Stimulated activated naive B cell treated with anti-CD40 and anti-IgM and Interleukin-4, amounts not matched to agents 10 μg/mL and 1 μg/mL and 100 μg/mL, for 72 hours (primary cell): ENCODE measurements at regions not wholly inside any gene's neighbourhood (a gene's known extent, or its start where the extent isn't known, plus 50 kb on each side); places are given as distances from the start of the nearest gene placed in this dataset.
"Not testable (repeated sequence)": the region's sequence is repeated elsewhere in the genome, so short reads cannot be mapped to it uniquely, and the experiment has no call there.

Source experiments
- ATAC-seq, 2 donors: fragments of 150-1000 bp; cut with Tn5 transposase; replicated peaks; 2 replicates each; pipeline ENCODE4 v1.10.0; 2021; ENCODE audit warnings: moderate library complexity in 1 of 2
- DNase-seq: peaks from one replicate; pipeline ENCODE4 v3.0.0; 2021
- H3K27ac Mint-ChIP-seq: one replicate; pipeline ENCODE4 v1.8.0; 2022; ENCODE audit warnings: mild to moderate bottlenecking, mixed read lengths
- H3K27me3 Mint-ChIP-seq, 2 donors: one replicate each; pipeline ENCODE4 v1.8.0; 2022; ENCODE audit warnings: mixed read lengths in 2 of 2
- H3K36me3 Mint-ChIP-seq, 2 donors: one replicate each; pipeline ENCODE4 v1.8.0; 2022; ENCODE audit warnings: mixed read lengths in 2 of 2, mild to moderate bottlenecking in 1 of 2
- H3K4me1 Mint-ChIP-seq, 2 donors: one replicate each; pipeline ENCODE4 v1.8.0; 2022; ENCODE audit warnings: mixed read lengths in 2 of 2, mild to moderate bottlenecking in 1 of 2
- H3K4me3 Mint-ChIP-seq, 2 donors: one replicate each; pipeline ENCODE4 v1.8.0; 2022; ENCODE audit warnings: mild to moderate bottlenecking in 2 of 2, mixed read lengths in 2 of 2, moderate library complexity in 1 of 2
- H3K9me3 Mint-ChIP-seq, 2 donors: one replicate each; pipeline ENCODE4 v1.8.0; 2022; ENCODE audit warnings: mixed read lengths in 2 of 2, mild to moderate bottlenecking in 1 of 2

- no peak for ATAC-seq
- no peak overlapping the region for H3K27ac Mint-ChIP-seq
- H3K27me3 Mint-ChIP-seq: peaks cover 0 to 5% of the 10 kb centered on the region in 2 donors
- H3K36me3 Mint-ChIP-seq: no peaks in the 10 kb centered on the region
- H3K4me1 Mint-ChIP-seq: no peaks in the 10 kb centered on the region
- H3K9me3 Mint-ChIP-seq: no peaks in the 10 kb centered on the region
- no peak overlapping the region for H3K4me3 Mint-ChIP-seq
- DNase-seq: no peak
Measured at GRCh38 chr15:66630801-66631351, 65.1 kb upstream of the LCTL start.

- Mint-ChIP-seq H3K9me3 (no peaks in the 10 kb centered on the region), H3K27ac (no peak overlapping the region), H3K4me3 (no peak overlapping the region), H3K27me3 (peaks cover 0 to 5% of the 10 kb centered on the region in 2 donors), H3K4me1 (no peaks in the 10 kb centered on the region), H3K36me3 (no peaks in the 10 kb centered on the region)
- DNase-seq (no peak), ATAC-seq (no peak)
Measured at GRCh38 chr15:66631616-66632263, 65.9 kb upstream of the LCTL start.

- Mint-ChIP-seq H3K9me3 (no peaks in the 10 kb centered on the region), H3K4me1 (peaks cover 0 to 1% of the 10 kb centered on the region in 2 donors), H3K36me3 (no peaks in the 10 kb centered on the region), H3K4me3 (no peak overlapping the region), H3K27ac (no peak overlapping the region), H3K27me3 (peaks cover 0 to 5% of the 10 kb centered on the region in 2 donors)
- no peak for DNase-seq
- no peak for ATAC-seq
Measured at GRCh38 chr15:66633041-66633937, 67.5 kb upstream of the LCTL start.

- no peak for ATAC-seq
- H3K36me3 Mint-ChIP-seq: no peaks in the 10 kb centered on the region
- H3K9me3 Mint-ChIP-seq: no peaks in the 10 kb centered on the region
- H3K4me1 Mint-ChIP-seq: peaks cover 2 to 4% of the 10 kb centered on the region in 2 donors
- no peak overlapping the region for H3K4me3 Mint-ChIP-seq
- peaks cover 0 to 5% of the 10 kb centered on the region in 2 donors for H3K27me3 Mint-ChIP-seq
- H3K27ac Mint-ChIP-seq: no peak overlapping the region
- no peak for DNase-seq
Measured at GRCh38 chr15:66633938-66634250, 68.1 kb upstream of the LCTL start.

GRCh38 chr15:66634540-66634939, 67.5 kb upstream of the SMAD6 start:
- Mint-ChIP-seq H3K36me3 (no peaks in the 10 kb centered on the region), H3K4me3 (no peak overlapping the region), H3K27ac (no peak overlapping the region), H3K9me3 (no peaks in the 10 kb centered on the region), H3K27me3 (peaks cover 0 to 5% of the 10 kb centered on the region in 2 donors), H3K4me1 (peaks cover 2 to 4% of the 10 kb centered on the region in 2 donors)
- ATAC-seq (no peak), DNase-seq (no peak)

GRCh38 chr15:66635006-66635405, 67.0 kb upstream of the SMAD6 start:
- no peaks in the 10 kb centered on the region for H3K9me3 Mint-ChIP-seq
- DNase-seq: no peak
- H3K36me3 Mint-ChIP-seq: no peaks in the 10 kb centered on the region
- peaks cover 0 to 5% of the 10 kb centered on the region in 2 donors for H3K27me3 Mint-ChIP-seq
- ATAC-seq: no peak
- no peak overlapping the region for H3K27ac Mint-ChIP-seq
- H3K4me1 Mint-ChIP-seq: peaks cover 2 to 4% of the 10 kb centered on the region in 2 donors
- H3K4me3 Mint-ChIP-seq: no peak overlapping the region

- Mint-ChIP-seq H3K9me3 (no peaks in the 10 kb centered on the region), H3K36me3 (no peaks in the 10 kb centered on the region), H3K4me1 (peaks cover 2 to 4% of the 10 kb centered on the region in 2 donors), H3K4me3 (no peak overlapping the region), H3K27ac (no peak overlapping the region), H3K27me3 (no peaks in the 10 kb centered on the region)
- ATAC-seq (no peak), DNase-seq (no peak)
Measured at GRCh38 chr15:66635817-66636216, 66.2 kb upstream of the SMAD6 start.

GRCh38 chr15:66637044-66637443, 65.0 kb upstream of the SMAD6 start:
- not testable (repeated sequence) for DNase-seq, H3K4me1 Mint-ChIP-seq, H3K27me3 Mint-ChIP-seq, H3K36me3 Mint-ChIP-seq, H3K4me3 Mint-ChIP-seq, H3K9me3 Mint-ChIP-seq, ATAC-seq, H3K27ac Mint-ChIP-seq

- Mint-ChIP-seq H3K27ac (no peak overlapping the region), H3K4me3 (no peak overlapping the region)
- no peak for DNase-seq
Measured at GRCh38 chr15:66638377-66638776, 63.7 kb upstream of the SMAD6 start.

GRCh38 chr15:66641485-66642315, 60.3 kb upstream of the SMAD6 start:
- DNase-seq (no peak), ATAC-seq (no peak)
- Mint-ChIP-seq H3K27me3 (peaks cover 0 to 7% of the 10 kb centered on the region in 2 donors), H3K36me3 (no peaks in the 10 kb centered on the region), H3K4me3 (no peak overlapping the region), H3K4me1 (peaks cover 2 to 4% of the 10 kb centered on the region in 2 donors), H3K27ac (no peak overlapping the region), H3K9me3 (no peaks in the 10 kb centered on the region)

More at GRCh38 chr15:66638377-66638776, 63.7 kb upstream of the SMAD6 start:
- Mint-ChIP-seq H3K27me3 (no peaks in the 10 kb centered on the region), H3K9me3 (no peaks in the 10 kb centered on the region), H3K4me1 (peaks cover 2 to 4% of the 10 kb centered on the region in 2 donors), H3K36me3 (no peaks in the 10 kb centered on the region)
- ATAC-seq: no peak

GRCh38 chr15:66642514-66642913, 59.5 kb upstream of the SMAD6 start:
- Mint-ChIP-seq H3K4me3 (no peak overlapping the region), H3K4me1 (peaks cover 2 to 4% of the 10 kb centered on the region in 2 donors), H3K27ac (no peak overlapping the region), H3K36me3 (no peaks in the 10 kb centered on the region), H3K9me3 (no peaks in the 10 kb centered on the region), H3K27me3 (peaks cover 0 to 7% of the 10 kb centered on the region in 2 donors)
- DNase-seq: no peak
- ATAC-seq: no peak

- no peak overlapping the region for H3K27ac Mint-ChIP-seq
- ATAC-seq (no peak), DNase-seq (no peak)
- H3K4me1 Mint-ChIP-seq: peaks cover 2 to 4% of the 10 kb centered on the region in 2 donors
- no peaks in the 10 kb centered on the region for H3K9me3 Mint-ChIP-seq
- no peaks in the 10 kb centered on the region for H3K36me3 Mint-ChIP-seq
- H3K4me3 Mint-ChIP-seq: no peak overlapping the region
- peaks cover 0 to 7% of the 10 kb centered on the region in 2 donors for H3K27me3 Mint-ChIP-seq
Measured at GRCh38 chr15:66643033-66643432, 59.0 kb upstream of the SMAD6 start.

- H3K27ac Mint-ChIP-seq: no peak overlapping the region
- ATAC-seq: no peak
- H3K27me3 Mint-ChIP-seq: peaks cover 4 to 7% of the 10 kb centered on the region in 2 donors
- DNase-seq: no peak
- no peaks in the 10 kb centered on the region for H3K36me3 Mint-ChIP-seq
- no peak overlapping the region for H3K4me3 Mint-ChIP-seq
- H3K4me1 Mint-ChIP-seq: no peaks in the 10 kb centered on the region
- no peaks in the 10 kb centered on the region for H3K9me3 Mint-ChIP-seq
Measured at GRCh38 chr15:66644000-66644787, 57.8 kb upstream of the SMAD6 start.
